HG03469 (cell line): ENCODE measurements at regions not wholly inside any gene's neighbourhood (a gene's known extent, or its start where the extent isn't known, plus 50 kb on each side); places are given as distances from the start of the nearest gene placed in this dataset.

Experiments
- ATAC-seq: cut with Tn5 transposase; IDR thresholded peaks from one replicate; pipeline ENCODE4 v1.9.1; 2021; ENCODE audit warnings: mild to moderate bottlenecking, moderate library complexity, moderate number of reproducible peaks; ENCODE audit not compliant: unreplicated experiment

DNA sequence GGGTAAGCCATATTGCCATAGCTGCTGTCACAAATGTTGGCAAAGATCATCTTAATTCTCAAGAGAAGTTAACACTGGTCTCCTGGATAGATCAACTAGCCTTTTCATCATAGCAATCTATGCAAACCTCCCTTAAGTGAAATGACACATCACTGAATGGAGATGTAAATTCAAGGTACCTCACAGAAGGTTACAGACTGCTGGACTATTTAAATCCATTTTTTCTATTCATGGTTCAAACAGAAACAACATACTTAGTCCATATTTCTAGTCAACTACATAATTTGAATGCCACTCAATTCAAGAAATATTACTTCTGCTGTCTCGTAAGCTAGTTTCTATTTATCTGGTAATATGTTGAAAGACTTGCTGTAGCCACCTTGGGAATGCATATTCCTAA is 748.3 kb downstream of the C12orf50 start:
- peak; percentile 37 for ATAC-seq

DNA sequence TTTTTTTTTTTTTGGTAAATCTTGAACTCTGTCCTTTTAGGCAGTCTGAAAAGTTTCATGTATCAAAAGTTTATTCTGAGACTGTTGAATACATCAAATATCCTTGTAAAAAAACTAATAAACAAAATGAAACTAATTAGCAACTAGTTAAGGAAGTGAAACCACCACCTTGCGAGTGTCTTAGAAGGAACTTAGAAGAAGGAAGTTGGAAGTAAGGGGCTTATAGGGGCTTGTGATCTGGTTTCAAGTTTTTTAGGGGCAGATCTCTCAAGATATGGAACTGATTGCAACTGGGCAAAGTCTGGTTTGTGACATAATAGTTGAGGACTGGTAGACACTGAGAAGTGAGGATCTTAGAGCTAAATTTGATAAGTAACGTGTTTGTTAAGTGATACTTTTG is 748.8 kb downstream of the C12orf50 start:
- ATAC-seq, result peak; percentile 83

- no peak for ATAC-seq
Observed at GRCh38 chr12:87274594-87275245, 754.5 kb downstream of the C12orf50 start.

DNA sequence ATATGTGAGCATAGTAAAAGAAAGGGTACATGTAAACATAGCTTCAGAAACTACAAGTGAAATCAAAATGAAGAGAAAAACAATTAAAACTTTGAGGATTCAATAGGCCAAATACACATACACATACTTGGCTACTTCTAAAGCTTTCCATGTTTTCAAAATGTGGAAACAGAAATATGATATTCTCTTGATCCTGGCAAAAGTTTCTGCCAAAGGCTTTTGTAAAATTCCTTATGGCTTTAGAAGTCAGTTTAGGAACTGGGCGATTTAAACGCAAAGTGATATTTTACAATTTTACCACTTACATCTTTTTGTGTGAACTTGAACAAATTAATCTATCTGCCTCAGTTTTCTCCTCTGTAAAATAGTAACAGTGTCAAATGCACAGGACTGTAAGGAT is 756.4 kb downstream of the C12orf50 start:
- ATAC-seq, result no peak

GRCh38 chr12:87270919-87271318 is 758.3 kb downstream of the C12orf50 start:
- ATAC-seq, result no peak

- ATAC-seq, result no peak
Observed at GRCh38 chr12:87266305-87266704, 762.9 kb downstream of the C12orf50 start.

- no peak for ATAC-seq
Observed at GRCh38 chr12:87259391-87259790, 769.8 kb downstream of the C12orf50 start.

DNA sequence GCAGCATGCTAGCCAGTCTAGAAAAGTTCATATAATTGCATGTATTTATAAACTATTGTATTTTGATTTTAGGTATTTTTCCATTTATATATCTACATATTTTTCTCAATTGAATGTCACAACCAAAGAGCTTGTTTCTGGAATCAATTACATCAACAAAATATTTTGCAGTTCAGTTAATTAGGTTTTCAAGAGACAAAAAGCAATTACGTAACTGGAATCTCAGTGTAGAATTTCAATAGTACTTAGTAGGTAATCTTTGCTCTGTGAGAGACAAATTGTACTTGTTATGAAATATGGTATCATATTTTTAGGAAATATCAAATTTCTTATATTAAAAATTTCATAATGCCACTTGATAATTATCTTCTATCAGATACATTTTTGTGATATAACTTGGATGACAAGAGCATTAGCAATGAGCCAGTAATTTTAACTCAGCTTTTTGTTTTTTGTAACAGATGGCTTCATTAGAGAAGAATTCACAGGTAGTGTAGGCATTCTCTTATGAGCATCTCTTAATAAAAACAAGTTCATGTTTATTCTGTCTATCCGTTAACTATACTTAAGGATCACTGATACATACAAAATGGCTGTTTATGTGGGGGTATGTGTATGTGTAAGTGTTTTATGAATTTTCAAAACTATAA is 774.7 kb downstream of the C12orf50 start:
- no peak for ATAC-seq

DNA sequence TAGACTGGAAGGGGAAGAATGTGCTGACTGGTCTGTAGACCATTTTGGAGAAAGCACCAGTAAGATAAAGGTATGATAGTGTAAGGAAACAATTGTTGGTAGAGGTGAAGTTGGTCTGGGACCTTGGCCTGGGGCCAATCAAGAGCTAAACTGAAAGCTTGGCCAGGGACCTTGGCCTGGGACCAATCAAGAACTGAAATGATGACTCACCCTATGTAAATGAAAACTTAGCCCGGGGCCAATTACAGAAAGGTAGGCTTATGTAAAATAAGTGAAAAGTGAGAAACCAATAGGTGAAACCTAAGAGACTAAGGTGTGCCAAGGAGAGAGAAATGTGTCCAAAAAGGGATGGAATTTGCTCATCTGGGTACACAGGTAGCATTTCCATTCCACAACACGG is 776.0 kb downstream of the C12orf50 start:
- ATAC-seq, result no peak

DNA sequence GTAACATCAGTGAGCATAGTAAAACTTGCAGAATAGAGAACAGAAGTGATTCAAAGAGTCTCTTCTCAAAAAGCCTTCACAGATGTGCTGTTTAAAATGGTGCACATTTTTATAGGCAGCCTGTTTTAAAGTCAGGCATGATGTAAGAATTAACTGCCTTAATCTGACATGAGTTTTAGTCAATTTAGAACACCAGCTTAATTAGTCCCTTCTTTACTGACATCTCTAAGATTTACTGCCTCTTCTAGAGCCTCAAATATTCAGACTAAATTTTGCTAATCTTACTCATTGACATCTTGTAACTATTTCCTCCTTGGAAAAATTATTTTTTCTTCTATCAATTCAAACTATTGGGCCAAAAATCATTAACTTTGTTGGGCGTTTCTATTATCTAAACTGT is 782.5 kb downstream of the C12orf50 start:
- ATAC-seq, result no peak

GRCh38 chr12:87238466-87238865 is 790.7 kb downstream of the C12orf50 start:
- ATAC-seq, result no peak

DNA sequence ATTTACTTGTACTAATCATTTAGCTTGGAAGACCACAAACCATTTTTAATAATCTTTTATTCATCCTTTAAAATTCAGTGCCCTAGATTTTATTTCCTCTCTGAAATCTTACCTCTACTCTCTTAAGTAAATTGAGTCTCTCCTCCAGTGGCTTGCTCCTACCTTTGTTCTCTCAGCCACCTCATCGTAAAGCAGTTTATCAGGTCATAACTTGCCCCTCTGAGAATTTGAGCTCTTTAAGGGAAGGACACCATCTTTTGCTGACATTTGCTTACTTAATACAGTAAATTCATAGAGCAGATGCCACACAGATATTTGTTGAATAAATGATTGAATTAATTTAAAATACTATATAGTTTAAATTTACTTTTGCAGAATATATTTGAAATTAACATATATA is 794.3 kb downstream of the C12orf50 start:
- ATAC-seq, result no peak

DNA sequence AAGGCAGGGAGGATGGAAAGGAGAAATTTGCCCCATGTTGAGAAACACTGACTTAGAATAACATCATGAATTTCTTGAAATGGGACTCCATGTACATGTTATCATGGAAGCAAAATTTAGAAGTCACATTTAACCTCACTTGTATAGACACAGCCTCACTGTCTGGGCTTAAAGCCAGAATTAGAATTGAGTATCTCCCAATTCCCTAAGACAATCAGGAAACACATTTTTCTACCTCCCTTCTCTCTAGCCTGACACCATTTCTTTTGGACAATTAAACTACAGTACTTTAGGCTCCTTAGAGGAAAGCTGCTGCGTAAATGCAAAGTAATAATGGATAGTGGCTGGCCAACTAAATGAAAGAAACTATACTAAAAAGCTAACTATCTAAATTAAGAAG is 795.5 kb downstream of the C12orf50 start:
- no peak for ATAC-seq

GRCh38 chr12:87231818-87232217 is 797.4 kb downstream of the C12orf50 start:
- no peak for ATAC-seq

DNA sequence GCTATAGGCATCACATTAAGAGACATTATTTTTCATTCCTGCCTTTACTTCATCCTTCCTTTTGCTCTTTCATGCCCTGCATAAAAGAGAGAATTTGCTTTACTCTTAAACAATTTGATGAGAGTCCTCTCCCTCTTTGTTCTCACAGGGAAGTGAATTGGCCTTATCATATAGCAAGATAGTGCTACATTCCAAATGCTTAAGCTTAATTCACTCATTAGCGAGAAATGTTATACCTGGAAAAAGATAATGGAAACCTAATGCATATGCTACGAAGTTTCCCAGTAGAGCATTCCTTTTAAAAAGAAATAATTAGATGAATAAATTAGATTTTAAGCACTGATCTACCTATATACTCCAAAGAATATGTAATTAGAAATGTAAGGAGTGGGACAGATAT is 798.8 kb downstream of the C12orf50 start:
- ATAC-seq, result no peak

GRCh38 chr12:87227162-87227561 is 802.0 kb downstream of the C12orf50 start:
- ATAC-seq, result no peak

GRCh38 chr12:87217491-87217890 is 811.7 kb downstream of the C12orf50 start:
- ATAC-seq, result no peak

DNA sequence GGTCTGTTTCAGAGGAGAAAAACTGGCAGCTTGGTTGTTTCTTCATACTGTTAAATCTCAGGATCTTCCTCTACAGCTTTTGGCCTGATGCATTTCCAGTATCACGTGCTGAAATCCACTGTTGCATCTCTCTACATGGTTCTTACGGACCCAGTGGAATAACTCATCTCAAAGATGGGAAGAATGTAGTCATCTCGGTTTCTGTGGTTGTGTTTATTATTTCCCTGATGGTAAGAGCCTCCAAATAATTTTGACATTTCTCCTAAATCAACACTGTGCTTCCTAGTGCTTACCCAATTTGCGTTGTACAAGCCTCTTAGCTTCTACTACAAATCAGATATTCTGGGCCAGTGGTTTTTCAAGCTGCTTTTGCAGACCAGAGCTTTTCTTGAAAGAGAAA is 812.8 kb downstream of the C12orf50 start:
- ATAC-seq, result no peak

DNA sequence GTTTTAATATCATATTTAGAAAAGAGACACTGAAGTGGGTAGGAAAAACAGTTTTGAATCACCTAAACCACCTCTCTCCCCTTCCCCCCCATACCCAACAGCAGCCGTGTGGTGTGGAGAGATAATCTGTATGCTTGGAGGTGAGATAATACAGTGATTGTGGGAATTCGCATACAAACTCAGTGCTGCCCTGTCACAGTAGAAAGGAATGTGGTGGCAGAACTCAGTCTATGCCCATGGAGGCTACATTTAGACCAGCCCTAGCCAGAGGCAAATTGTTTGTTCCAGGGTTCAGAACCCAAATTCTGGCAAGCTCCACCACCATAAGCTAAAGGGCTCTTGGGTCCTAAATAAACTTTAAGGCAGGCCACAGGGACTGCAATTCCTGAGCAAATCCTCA is 827.0 kb downstream of the C12orf50 start:
- no peak for ATAC-seq

DNA sequence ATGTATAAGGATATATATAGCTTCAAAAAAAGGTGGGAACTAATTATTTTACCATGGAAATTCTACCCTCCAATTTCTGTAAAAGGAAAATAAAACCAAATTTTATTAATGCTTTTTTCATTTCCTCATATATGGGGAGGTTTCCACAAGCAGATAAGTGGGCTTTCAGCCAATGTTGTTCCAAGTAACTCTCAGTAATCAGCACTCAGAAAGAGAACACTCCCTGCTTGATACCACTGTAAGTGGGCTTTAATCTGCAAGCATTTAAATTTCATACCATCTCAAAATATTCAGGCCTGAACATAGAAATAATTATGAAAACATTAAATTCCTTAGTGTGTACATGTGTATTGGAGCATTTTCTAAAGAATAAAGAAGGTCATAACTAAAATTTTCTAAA is 827.6 kb downstream of the C12orf50 start:
- no peak for ATAC-seq

DNA sequence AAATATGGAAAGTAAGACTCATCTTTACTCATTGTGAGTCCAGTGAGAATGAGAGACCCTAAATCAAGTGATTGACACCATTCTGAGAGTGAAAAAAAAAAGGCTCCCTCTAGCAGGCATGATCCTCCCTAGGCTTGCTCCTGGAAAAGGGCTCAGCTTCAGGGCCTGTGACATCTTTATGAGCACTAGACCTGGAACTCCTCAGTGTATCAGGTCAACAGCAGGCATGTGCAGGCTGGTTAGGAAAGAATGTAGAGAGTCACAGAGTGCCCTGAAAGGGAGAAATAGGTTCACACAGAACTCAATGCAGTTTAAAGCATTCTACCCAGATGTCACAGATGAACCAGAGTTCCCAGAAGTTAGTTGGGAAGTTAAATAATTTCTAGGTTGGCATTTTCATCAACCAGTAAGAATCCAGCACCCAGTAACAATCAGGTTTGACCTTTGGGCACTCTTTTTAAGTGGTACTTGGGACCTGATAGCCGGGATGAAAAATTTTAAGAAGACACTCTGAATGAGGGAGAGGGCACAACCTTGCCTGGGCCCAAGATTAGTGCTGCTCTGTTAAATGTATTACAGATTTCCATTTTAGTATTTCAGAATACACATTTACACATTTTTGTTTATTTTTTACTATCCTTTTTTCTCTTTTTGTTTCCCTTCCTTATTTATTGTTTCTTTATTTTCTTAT is 828.8 kb downstream of the C12orf50 start:
- ATAC-seq, result no peak

GRCh38 chr12:87198181-87198580 is 831.0 kb downstream of the C12orf50 start:
- no peak for ATAC-seq
